ENCODE measurements at regions not wholly inside any gene's neighbourhood (a gene's known extent, or its start where the extent isn't known, plus 50 kb on each side); places are given as distances from the start of the nearest gene placed in this dataset.

DNA sequence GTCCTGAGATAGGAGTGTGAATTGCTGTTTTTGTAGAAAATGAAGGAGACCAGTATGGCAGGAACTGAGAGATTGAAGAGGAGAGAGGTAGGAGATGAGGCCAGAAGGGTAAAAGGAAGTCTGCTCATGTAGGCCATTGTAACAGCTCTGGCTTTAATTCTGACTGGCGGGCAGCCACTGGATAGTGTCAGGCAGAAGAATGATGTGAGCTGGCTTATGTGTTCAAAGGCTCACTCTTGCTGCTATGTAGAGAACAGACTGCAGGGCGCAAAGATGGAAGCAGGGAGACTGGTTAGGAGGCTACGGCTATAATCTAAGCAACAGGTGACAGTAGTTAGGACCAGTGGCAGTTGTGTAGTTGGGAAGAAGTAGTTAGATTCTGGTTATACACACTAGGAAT is 160.2 kb upstream of the FGF13 start:
- CTCF ChIA-PET: no interaction called here
- POLR2A ChIA-PET: no interaction called here
- TF ChIP-seq CTBP1 (IDR thresholded peaks at IDR 0.05; ENCODE audit: borderline replicate concordance) (no peak), ARNT (IDR thresholded peaks at IDR 0.05) (no peak), HDGF (IDR thresholded peaks at IDR 0.05; ENCODE audit: borderline replicate concordance) (no peak), NFRKB (IDR thresholded peaks at IDR 0.05) (no peak), FOXM1 (IDR thresholded peaks at IDR 0.05; ENCODE audit: borderline replicate concordance) (no peak), SUZ12 (IDR thresholded peaks at IDR 0.05) (no peak), BHLHE40 (IDR thresholded peaks at IDR 0.05; ENCODE audit: borderline replicate concordance) (no peak), SP1 (IDR thresholded peaks at IDR 0.05) (no peak), ELF4 (IDR thresholded peaks at IDR 0.05) (no peak), FOXK2 (IDR thresholded peaks at IDR 0.05) (no peak)
- no peak for DNase-seq (ENCODE audit: extremely low spot score)

DNA sequence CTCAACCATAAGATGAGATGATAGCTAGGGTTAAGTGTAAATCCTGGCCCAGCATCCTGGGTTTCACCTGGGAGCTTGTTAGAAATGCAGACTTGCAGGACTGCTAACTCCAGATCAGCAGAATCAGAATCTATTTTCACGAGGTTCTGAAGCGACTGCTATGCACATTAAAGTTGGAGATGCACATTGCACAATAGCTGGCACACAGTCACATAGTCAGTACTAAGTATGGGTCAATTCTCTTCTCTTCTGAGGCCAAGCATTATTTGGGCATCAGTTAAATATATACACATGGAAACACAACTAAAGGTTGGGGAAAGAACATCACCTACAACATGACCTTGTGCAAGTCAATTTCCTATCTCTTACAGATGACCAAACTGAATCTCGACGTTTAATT is 155.1 kb upstream of the FGF13 start:
- no peak for TF ChIP-seq HDGF (IDR thresholded peaks at IDR 0.05; ENCODE audit: borderline replicate concordance)
- no peak for TF ChIP-seq ELF4 (IDR thresholded peaks at IDR 0.05)
- no peak for TF ChIP-seq PKNOX1 (IDR thresholded peaks at IDR 0.05)
- no peak for TF ChIP-seq NFRKB (IDR thresholded peaks at IDR 0.05)
- TF ChIP-seq ARNT (IDR thresholded peaks at IDR 0.05): no peak
- TF ChIP-seq CTBP1 (IDR thresholded peaks at IDR 0.05; ENCODE audit: borderline replicate concordance): no peak
- TF ChIP-seq ZNF384 (IDR thresholded peaks at IDR 0.05): no peak
- TF ChIP-seq SP1 (IDR thresholded peaks at IDR 0.05): no peak
- no peak for TF ChIP-seq FOXM1 (IDR thresholded peaks at IDR 0.05; ENCODE audit: borderline replicate concordance)
- no peak for TF ChIP-seq LEF1 (IDR thresholded peaks at IDR 0.05; ENCODE audit: borderline replicate concordance)
- no peak for TF ChIP-seq TARDBP (IDR thresholded peaks at IDR 0.05)
- no peak for TF ChIP-seq FOXA1 (IDR thresholded peaks at IDR 0.05)
- TF ChIP-seq BHLHE40 (IDR thresholded peaks at IDR 0.05; ENCODE audit: borderline replicate concordance): no peak
- TF ChIP-seq L3MBTL2 (conservative IDR thresholded peaks at IDR 0.05): no peak
- no peak for TF ChIP-seq FOXK2 (IDR thresholded peaks at IDR 0.05)
- no peak for TF ChIP-seq SUZ12 (IDR thresholded peaks at IDR 0.05)
- ChIA-PET POLR2A (no interaction called here), CTCF (no interaction called here)
- no peak for DNase-seq (ENCODE audit: extremely low spot score)

- no peak for DNase-seq (ENCODE audit: extremely low spot score)
- CTCF ChIA-PET: no interaction called here
- TF ChIP-seq ZNF384 (IDR thresholded peaks at IDR 0.05): no peak
- TF ChIP-seq HDGF (IDR thresholded peaks at IDR 0.05; ENCODE audit: borderline replicate concordance): no peak
- no peak for TF ChIP-seq NFRKB (IDR thresholded peaks at IDR 0.05)
- no peak for TF ChIP-seq FOXA1 (IDR thresholded peaks at IDR 0.05)
- TF ChIP-seq BHLHE40 (IDR thresholded peaks at IDR 0.05; ENCODE audit: borderline replicate concordance): no peak
- no peak for TF ChIP-seq LEF1 (IDR thresholded peaks at IDR 0.05; ENCODE audit: borderline replicate concordance)
- no peak for TF ChIP-seq FOXM1 (IDR thresholded peaks at IDR 0.05; ENCODE audit: borderline replicate concordance)
- no peak for TF ChIP-seq SUZ12 (IDR thresholded peaks at IDR 0.05)
- TF ChIP-seq CTBP1 (IDR thresholded peaks at IDR 0.05; ENCODE audit: borderline replicate concordance): no peak
- TF ChIP-seq SP1 (IDR thresholded peaks at IDR 0.05): no peak
- POLR2A ChIA-PET: no interaction called here
These were observed 153.7 kb upstream of the FGF13 start for GRCh38 chrX:138865093-138865649.

GRCh38 chrX:138859421-138859820 is 147.9 kb upstream of the FGF13 start:
- ChIA-PET POLR2A (no interaction called here), CTCF (no interaction called here)
- no peak for DNase-seq (ENCODE audit: extremely low spot score)
- no peak for TF ChIP-seq NFRKB (IDR thresholded peaks at IDR 0.05)
- no peak for TF ChIP-seq CTBP1 (IDR thresholded peaks at IDR 0.05; ENCODE audit: borderline replicate concordance)
- TF ChIP-seq FOXM1 (IDR thresholded peaks at IDR 0.05; ENCODE audit: borderline replicate concordance): no peak
- no peak for TF ChIP-seq TARDBP (IDR thresholded peaks at IDR 0.05)
- no peak for TF ChIP-seq ARNT (IDR thresholded peaks at IDR 0.05)
- TF ChIP-seq PKNOX1 (IDR thresholded peaks at IDR 0.05): no peak
- no peak for TF ChIP-seq BHLHE40 (IDR thresholded peaks at IDR 0.05; ENCODE audit: borderline replicate concordance)
- no peak for TF ChIP-seq LEF1 (IDR thresholded peaks at IDR 0.05; ENCODE audit: borderline replicate concordance)
- no peak for TF ChIP-seq FOXA1 (IDR thresholded peaks at IDR 0.05)

GRCh38 chrX:138858951-138859350 is 147.4 kb upstream of the FGF13 start:
- TF ChIP-seq CTBP1 (IDR thresholded peaks at IDR 0.05; ENCODE audit: borderline replicate concordance): no peak
- no peak for TF ChIP-seq HDGF (IDR thresholded peaks at IDR 0.05; ENCODE audit: borderline replicate concordance)
- no peak for TF ChIP-seq SP1 (IDR thresholded peaks at IDR 0.05)
- no peak for TF ChIP-seq ZNF384 (IDR thresholded peaks at IDR 0.05)
- no peak for TF ChIP-seq SUZ12 (IDR thresholded peaks at IDR 0.05)
- TF ChIP-seq ELF4 (IDR thresholded peaks at IDR 0.05): no peak
- TF ChIP-seq FOXK2 (IDR thresholded peaks at IDR 0.05): no peak
- TF ChIP-seq BHLHE40 (IDR thresholded peaks at IDR 0.05; ENCODE audit: borderline replicate concordance): no peak
- TF ChIP-seq PKNOX1 (IDR thresholded peaks at IDR 0.05): no peak
- TF ChIP-seq ARNT (IDR thresholded peaks at IDR 0.05): no peak
- CTCF ChIA-PET: no interaction called here
- DNase-seq (ENCODE audit: extremely low spot score): no peak
- POLR2A ChIA-PET: no interaction called here

DNA sequence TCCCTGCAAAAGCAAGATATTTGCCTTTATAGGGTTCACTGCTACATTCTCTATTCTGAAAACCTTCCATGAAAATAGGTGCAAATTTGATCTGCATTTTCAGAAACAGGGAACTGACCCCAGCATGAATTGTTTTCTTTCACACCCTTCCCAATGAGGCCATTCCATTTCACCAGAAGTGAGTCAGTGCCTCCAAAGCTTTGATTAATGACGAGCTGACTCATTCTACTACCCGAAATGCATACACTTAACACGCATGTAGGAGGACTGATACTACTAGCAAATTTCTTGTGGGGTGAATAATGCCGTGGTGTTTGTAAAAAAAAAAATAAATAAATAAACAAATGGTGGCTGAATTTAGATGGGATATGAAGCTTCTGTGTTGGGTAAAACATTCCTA is 146.9 kb upstream of the FGF13 start:
- no peak for DNase-seq (ENCODE audit: extremely low spot score)
- TF ChIP-seq ARNT (IDR thresholded peaks at IDR 0.05) (no peak), PKNOX1 (IDR thresholded peaks at IDR 0.05) (peak; percentile 15; the same call in 1 of the 2 replicates)
- ChIA-PET CTCF (no interaction called here), POLR2A (no interaction called here)
